IPS-18a (cell line): ENCODE measurements at regions not wholly inside any gene's neighbourhood (a gene's known extent, or its start where the extent isn't known, plus 50 kb on each side); places are given as distances from the start of the nearest gene placed in this dataset.
"Not testable (repeated sequence)": the region's sequence is repeated elsewhere in the genome, so short reads cannot be mapped to it uniquely, and the experiment has no call there.

Experiments used
- H3K27ac ChIP-seq: one replicate; pipeline ENCODE4 v1.5.1; 2013; ENCODE audit warnings: low read length
- H3K27me3 ChIP-seq: one replicate; pipeline ENCODE4 v1.6.1; 2013; ENCODE audit warnings: mild to moderate bottlenecking, low read length; ENCODE audit not compliant: control insufficient read depth, insufficient read depth
- H3K36me3 ChIP-seq: one replicate; pipeline ENCODE4 v1.6.1; 2013; ENCODE audit warnings: low read depth, low read length; ENCODE audit not compliant: control insufficient read depth
- H3K4me1 ChIP-seq: one replicate; pipeline ENCODE4 v1.6.1; 2013; ENCODE audit warnings: low read depth, low read length; ENCODE audit not compliant: control insufficient read depth
- H3K4me3 ChIP-seq: one replicate; pipeline ENCODE4 v1.5.1; 2013; ENCODE audit warnings: low read length
- H3K9ac ChIP-seq: one replicate; pipeline ENCODE4 v1.6.1; 2013; ENCODE audit warnings: mild to moderate bottlenecking, low read length, moderate library complexity
- H3K9me3 ChIP-seq: one replicate; pipeline ENCODE4 v1.6.1; 2013; ENCODE audit warnings: low read depth, low read length; ENCODE audit not compliant: control insufficient read depth

DNA sequence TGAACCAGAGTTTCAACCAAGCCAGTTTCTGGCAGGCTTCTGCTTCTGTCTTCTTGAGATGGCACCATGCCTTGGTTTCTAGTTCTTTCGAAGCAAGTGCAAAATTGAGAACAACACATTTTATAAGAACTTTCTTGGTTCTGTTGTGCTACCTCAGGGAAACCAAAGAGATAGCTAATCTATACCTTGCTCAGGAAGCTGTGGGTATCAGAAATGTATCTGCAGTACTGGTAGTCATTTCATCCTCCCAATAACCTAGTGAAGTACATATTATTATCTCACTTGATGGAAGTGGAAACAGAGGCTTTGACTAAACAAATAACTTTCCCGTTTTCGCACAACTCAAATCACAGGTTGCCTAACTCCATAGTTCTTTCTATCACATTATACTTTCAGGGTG is 246.6 kb downstream of the ENC1 start:
- no peak overlapping the region for H3K27ac ChIP-seq
- no peaks in the 10 kb centered on the region for H3K9me3 ChIP-seq

GRCh38 chr5:74392711-74393351 is 247.7 kb downstream of the ENC1 start:
- Histone ChIP-seq H3K9ac (no peak overlapping the region), H3K9me3 (no peaks in the 10 kb centered on the region), H3K4me1 (peaks cover 10% of the 10 kb centered on the region), H3K36me3 (no peaks in the 10 kb centered on the region), H3K4me3 (no peak overlapping the region), H3K27me3 (peaks cover 34% of the 10 kb centered on the region), H3K27ac (no peak overlapping the region)

More for the DNA sequence above, 246.6 kb downstream of the ENC1 start:
- H3K4me3 ChIP-seq = no peak overlapping the region
- H3K27me3 ChIP-seq = peaks cover 34% of the 10 kb centered on the region
- no peaks in the 10 kb centered on the region for H3K36me3 ChIP-seq
- no peak overlapping the region for H3K9ac ChIP-seq
- peaks cover 10% of the 10 kb centered on the region for H3K4me1 ChIP-seq

DNA sequence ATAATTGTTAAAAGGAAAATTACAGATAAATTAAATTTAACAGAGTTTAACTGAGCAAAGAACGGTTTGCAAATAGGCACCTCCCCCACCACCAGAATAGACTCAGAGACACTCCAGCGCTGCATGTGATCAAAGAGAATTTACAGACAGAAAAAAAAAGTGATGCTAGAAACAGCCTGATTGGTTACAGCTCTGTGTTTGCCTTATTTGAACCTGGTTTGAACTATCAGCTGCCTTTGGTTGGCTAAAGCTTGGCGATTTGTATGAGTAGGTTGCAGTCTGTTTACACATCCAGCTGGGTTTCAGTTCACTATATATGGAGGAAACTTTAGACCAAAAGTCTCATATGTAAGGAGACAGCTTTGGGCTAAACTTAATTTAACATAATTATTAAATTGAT is 249.1 kb downstream of the ENC1 start:
- no peak overlapping the region for H3K4me3 ChIP-seq
- peaks cover 30% of the 10 kb centered on the region for H3K27me3 ChIP-seq
- peaks cover 10% of the 10 kb centered on the region for H3K4me1 ChIP-seq
- no peaks in the 10 kb centered on the region for H3K9me3 ChIP-seq
- H3K9ac ChIP-seq = no peak overlapping the region
- no peak overlapping the region for H3K27ac ChIP-seq
- no peaks in the 10 kb centered on the region for H3K36me3 ChIP-seq

GRCh38 chr5:74390822-74391221 is 249.7 kb downstream of the ENC1 start:
- H3K9ac ChIP-seq = no peak overlapping the region
- no peak overlapping the region for H3K27ac ChIP-seq
- no peak overlapping the region for H3K4me3 ChIP-seq
- peaks cover 24% of the 10 kb centered on the region for H3K27me3 ChIP-seq
- no peaks in the 10 kb centered on the region for H3K36me3 ChIP-seq
- H3K9me3 ChIP-seq = no peaks in the 10 kb centered on the region
- peaks cover 10% of the 10 kb centered on the region for H3K4me1 ChIP-seq

GRCh38 chr5:74390306-74390637 is 250.3 kb downstream of the ENC1 start:
- Histone ChIP-seq H3K4me1 (peaks cover 7% of the 10 kb centered on the region), H3K4me3 (no peak overlapping the region), H3K27me3 (peaks cover 19% of the 10 kb centered on the region), H3K27ac (no peak overlapping the region), H3K9me3 (no peaks in the 10 kb centered on the region), H3K36me3 (no peaks in the 10 kb centered on the region), H3K9ac (no peak overlapping the region)

DNA sequence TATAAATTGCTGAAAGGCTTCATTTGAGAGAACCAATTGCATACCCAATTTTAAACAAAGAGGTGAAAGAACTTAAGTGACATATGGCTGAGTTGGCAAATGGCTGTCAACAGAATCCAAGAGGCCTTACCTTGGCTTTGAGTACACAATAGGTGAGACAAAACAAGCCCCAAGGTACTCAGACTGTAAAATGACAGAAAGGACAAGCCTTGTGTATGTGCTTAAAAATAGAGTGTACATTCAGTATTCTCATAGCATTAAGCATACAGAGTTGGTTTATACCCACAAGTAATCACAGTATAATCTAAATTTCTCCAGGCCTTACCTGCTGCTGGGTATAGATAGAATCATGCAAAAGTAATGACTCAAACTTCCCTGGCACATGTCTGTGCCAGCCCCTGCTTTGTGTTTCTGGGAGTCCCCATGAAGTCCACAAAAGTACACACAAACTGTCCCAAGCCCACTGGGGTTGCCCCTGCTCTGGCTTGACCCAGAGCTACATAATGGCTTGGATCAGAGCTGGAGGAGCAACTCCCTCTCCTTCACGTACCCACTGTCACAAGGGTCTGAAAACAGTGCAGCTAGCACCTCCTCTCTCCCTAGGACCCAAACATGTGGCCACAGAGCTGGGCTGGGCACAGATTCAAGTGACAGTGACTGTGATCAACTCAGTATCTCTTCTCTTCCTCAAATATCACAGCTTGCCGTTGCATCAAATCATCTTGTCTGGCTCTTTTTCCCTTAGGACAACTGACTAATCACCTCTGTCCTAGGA is 250.8 kb downstream of the ENC1 start:
- no peaks in the 10 kb centered on the region for H3K36me3 ChIP-seq
- no peak overlapping the region for H3K4me3 ChIP-seq
- no peaks in the 10 kb centered on the region for H3K9me3 ChIP-seq
- H3K9ac ChIP-seq = no peak overlapping the region
- H3K4me1 ChIP-seq = peaks cover 3% of the 10 kb centered on the region
- H3K27ac ChIP-seq = no peak overlapping the region
- peaks cover 18% of the 10 kb centered on the region for H3K27me3 ChIP-seq

GRCh38 chr5:74388411-74388810 is 252.1 kb downstream of the ENC1 start:
- not testable (repeated sequence) for H3K4me3 ChIP-seq, H3K9ac ChIP-seq, H3K36me3 ChIP-seq, H3K9me3 ChIP-seq, H3K27me3 ChIP-seq, H3K27ac ChIP-seq, H3K4me1 ChIP-seq

GRCh38 chr5:74386571-74387334 is 253.8 kb downstream of the ENC1 start:
- Histone ChIP-seq H3K27me3 (no peaks in the 10 kb centered on the region), H3K27ac (no peak overlapping the region), H3K4me3 (no peak overlapping the region), H3K9me3 (no peaks in the 10 kb centered on the region), H3K36me3 (no peaks in the 10 kb centered on the region), H3K4me1 (no peaks in the 10 kb centered on the region), H3K9ac (no peak overlapping the region)

- Histone ChIP-seq H3K36me3 (no peaks in the 10 kb centered on the region), H3K27ac (no peak overlapping the region), H3K9ac (no peak overlapping the region), H3K9me3 (no peaks in the 10 kb centered on the region), H3K27me3 (no peaks in the 10 kb centered on the region), H3K4me1 (no peaks in the 10 kb centered on the region), H3K4me3 (no peak overlapping the region)
Observed at GRCh38 chr5:74384851-74385250, 255.7 kb downstream of the ENC1 start.

GRCh38 chr5:74382987-74383593 is 257.4 kb downstream of the ENC1 start:
- no peak overlapping the region for H3K4me3 ChIP-seq
- no peaks in the 10 kb centered on the region for H3K27me3 ChIP-seq
- H3K9ac ChIP-seq = no peak overlapping the region
- H3K9me3 ChIP-seq = no peaks in the 10 kb centered on the region
- H3K36me3 ChIP-seq = no peaks in the 10 kb centered on the region
- no peaks in the 10 kb centered on the region for H3K4me1 ChIP-seq
- H3K27ac ChIP-seq = no peak overlapping the region

DNA sequence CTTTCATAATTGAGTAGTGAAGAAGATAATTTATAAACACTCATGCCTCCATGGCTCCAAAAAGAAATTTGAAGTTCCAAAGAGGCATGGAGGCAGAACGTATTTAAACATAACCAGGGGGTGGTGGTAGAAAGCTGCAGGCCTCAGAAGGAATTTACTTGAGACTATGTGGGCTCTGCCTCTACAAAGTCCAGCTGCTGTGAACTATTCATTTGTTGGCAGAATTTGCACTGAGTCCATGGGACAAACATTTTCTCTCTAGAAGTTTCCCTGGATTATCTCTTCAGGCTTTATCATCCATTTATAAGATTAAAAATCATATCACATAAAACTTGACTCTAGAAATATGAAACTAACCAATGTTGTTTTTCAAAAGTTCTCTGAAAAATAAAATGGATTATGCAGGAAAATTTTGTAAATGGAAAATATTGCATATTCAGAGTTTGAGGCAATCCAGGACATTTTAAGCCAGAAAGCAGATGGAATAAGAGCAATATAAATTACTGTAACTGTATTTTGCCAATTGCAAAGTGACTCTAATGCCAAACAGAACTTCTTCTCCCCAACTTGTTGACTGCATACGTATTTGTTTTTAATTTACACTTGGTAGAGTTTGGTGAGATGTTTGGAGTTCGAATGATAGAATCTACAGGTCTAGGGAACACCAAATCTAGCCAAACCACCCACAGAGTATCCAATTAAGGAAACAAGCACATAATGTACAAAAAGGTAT is 258.2 kb downstream of the ENC1 start:
- Histone ChIP-seq H3K27ac (no peak overlapping the region), H3K9ac (no peak overlapping the region), H3K9me3 (no peaks in the 10 kb centered on the region), H3K27me3 (no peaks in the 10 kb centered on the region), H3K36me3 (no peaks in the 10 kb centered on the region), H3K4me3 (no peak overlapping the region), H3K4me1 (no peaks in the 10 kb centered on the region)
